HG02571 (cell line): ENCODE measurements at regions not wholly inside any gene's neighbourhood (a gene's known extent, or its start where the extent isn't known, plus 50 kb on each side); places are given as distances from the start of the nearest gene placed in this dataset.
"Not testable (repeated sequence)": the region's sequence is repeated elsewhere in the genome, so short reads cannot be mapped to it uniquely, and the experiment has no call there.

Source experiments
- ATAC-seq: cut with Tn5 transposase; IDR thresholded peaks from one replicate; pipeline ENCODE4 v1.9.1; 2021; ENCODE audit warnings: mild to moderate bottlenecking, moderate library complexity; ENCODE audit not compliant: unreplicated experiment

DNA sequence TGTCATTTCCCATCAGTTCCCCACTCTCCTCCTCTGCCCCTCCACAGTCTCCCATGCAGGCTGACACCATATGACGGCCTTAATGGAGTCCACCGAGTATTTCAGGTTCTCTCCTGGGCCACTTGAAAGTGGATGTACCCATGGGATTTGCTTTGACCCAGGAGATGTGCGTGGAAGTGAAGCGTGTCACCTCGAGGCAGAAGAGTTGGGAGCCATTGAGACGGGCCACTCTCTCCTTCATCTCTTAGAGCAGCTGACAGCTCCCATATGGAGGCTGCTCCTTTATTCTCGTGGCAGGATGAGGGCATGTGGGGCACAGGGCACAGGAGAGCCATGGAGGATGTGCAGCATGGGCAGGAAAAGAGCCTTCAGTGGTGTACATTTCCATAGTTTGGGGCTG lies 144.7 kb upstream of the CRYM start:
- not testable (repeated sequence) for ATAC-seq

DNA sequence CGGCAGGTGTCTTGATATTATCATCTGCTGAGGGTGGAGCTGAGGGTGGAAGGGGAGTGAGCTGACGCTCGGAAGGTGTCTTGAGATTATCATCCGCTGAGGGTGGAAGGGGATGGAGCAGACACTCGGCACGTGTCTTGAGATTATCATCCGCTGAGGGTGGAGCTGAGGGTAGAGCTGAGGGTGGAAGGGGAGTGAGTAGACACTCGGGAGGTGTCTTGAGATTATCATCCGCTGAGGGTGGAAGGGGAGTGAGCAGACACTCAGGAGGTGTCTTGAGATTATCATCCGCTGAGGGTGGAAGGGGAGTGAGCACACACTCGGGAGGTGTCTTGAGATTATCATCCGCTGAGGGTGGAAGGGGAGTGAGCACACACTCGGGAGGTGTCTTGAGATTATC lies 126.6 kb upstream of the CRYM start:
- ATAC-seq: not testable (repeated sequence)

DNA sequence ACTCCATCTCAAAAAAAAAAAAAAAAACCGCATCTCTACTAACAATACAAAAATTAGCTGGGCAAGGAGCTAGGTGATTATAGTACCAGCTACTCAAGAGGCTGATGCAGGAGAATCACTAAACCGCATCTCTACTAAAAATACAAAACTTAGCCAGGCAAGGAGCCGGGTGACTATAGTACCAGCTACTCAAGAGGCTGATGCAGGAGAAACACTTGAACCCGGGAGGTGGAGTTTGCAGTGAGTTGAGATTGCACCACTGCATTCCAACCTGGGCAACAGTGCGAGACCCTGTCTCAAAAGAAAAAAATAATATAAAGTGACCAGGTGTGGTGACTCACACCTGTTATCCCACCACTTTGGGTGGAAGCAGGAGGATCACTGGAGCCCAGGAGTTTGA lies 119.8 kb upstream of the CRYM start:
- not testable (repeated sequence) for ATAC-seq

DNA sequence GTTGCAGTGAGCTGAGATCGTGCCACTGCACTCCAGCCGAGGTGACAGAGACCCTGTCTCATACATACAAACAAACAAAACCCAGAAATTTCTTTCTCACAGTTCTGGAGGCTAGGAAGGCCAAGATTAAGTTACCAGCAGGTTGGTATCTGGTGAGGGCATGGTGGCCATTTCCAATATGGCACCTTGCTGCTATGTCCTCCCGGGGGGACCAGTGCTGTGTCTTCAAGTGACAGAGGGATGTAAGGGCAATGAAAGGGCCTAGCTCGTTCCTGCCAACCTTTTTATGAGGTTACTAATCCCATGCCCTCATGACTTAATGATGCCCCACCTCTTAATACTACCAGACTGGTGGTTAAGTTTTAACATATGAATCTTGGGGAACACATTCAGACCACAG lies 118.5 kb upstream of the CRYM start:
- not testable (repeated sequence) for ATAC-seq

DNA sequence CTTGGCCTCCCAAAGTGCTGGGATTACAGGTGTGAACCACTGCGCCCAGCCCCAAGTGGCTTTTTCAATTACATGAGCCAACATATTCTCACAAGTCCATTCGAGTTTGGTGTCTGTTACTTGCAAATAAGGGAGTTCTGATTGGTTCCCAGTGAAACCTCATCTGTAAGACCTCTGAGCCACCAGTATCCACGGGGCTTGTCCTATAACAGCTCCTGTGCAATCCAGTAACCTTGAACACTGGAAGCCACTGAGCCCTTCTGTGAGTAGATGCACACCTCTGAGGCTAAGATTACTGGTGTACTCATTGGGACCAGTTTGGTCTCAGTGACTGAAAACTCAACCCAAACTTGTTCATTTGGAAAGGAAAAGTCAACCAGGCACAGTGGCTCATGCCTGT lies 112.5 kb upstream of the CRYM start:
- not testable (repeated sequence) for ATAC-seq

DNA sequence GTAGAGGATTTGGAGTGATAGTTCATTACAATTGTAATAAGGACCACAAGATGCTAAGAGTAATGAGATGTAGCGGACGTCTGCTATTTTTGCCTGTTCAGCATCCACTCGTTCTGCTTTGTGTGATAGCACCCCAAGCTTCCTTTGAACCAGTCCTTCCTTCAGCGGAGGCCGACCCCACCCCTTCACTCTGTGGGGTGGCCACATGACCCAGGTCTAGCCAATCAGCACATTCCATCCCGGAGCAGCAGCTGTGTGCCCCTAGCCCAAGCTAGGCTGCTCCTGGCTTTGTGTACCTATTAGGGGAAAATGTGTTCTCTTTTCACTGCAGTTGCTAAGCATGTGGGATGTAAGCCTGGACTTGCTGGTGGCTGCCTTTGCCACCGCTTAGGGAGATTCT lies 111.8 kb upstream of the CRYM start:
- ATAC-seq: not testable (repeated sequence)

DNA sequence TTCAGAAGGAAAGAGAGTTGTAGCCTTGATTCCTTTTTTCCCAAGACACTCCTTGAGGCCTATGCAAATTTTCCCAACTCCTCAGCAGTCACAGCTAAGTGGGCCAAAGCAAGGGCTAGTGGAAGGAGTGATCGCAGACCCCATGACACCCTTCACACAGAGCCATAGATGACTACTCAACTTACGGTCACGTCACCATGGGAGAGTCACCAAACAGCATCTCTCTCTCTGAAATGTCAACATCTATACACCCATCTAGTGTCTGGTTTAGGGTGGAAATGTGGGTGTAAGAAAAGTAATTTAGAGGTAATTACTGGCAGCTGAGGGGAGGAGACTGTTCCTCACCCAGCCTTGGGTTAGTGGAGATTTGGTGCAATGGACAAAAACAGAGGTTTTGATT lies 109.7 kb upstream of the CRYM start:
- not testable (repeated sequence) for ATAC-seq

DNA sequence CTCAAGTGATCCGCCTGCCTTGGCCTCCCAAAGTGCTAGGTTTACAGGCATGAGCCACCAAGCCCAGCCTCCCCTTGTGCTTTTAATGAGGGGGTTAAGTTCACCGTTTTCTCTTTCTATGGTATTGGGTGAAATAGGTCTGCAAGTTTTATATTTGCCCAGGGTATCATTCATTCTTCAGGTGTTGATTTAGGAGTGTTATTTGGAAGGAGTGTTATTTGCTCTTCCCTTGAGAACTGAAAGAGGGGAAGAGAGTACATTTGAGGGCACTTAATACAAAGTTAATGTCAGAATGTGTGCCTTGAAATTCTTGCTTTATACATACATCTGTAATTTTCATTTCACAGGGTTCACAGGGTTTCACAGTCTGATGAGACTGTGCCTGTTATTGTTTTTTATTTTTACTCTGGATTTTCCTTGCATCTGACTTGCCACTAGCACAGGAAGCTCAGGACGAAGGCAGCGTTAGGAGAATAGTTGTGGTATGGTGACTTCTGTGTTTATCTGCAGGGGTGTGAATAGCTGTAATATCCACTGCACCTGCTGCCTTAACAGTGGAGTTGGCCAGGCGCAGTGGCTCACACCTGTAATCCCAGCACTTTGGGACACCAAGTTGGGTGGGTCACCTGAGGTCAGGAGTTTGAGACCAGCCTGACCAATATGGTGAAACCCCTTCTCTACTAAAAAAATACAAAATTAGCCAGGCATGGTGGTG lies 108.3 kb upstream of the CRYM start:
- ATAC-seq: not testable (repeated sequence)

DNA sequence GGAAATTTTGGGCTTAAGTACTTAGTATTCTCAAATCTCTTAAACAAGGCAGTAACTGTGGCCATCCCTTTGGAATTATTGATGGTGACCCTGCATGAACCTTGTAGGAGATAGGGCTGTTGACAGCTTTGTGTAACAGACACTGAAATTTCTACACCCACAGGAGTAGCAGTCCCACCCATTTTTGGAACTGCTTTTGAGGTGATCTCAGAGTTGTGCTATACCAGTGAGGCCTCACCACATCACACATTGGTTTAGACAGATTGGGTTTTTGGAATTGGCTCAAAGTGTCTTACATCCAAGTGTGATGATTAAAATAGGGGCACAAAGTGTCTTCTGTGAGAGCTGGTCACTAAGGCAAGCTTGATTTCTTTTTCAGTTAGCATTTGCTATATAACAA lies 105.6 kb upstream of the CRYM start:
- ATAC-seq: not testable (repeated sequence)

DNA sequence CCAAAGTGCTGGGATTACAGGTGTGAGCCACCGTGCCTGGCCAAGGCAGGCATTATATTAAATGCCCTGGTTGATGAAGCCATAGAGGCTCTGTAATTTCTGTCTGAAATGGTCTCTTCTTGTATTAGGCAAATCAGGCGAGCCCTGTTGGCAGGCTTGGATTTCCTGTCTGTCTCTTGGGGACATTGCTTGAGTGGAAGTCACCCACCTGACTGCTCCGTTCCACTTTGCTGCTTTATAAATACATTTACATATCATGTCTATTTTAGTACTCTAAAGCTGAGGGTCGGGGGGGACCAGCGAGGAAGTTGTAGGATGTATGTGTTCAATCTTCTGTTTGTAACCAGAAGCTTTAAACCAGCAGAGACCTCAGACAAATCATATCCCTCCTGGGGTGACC lies 101.6 kb upstream of the CRYM start:
- ATAC-seq: not testable (repeated sequence)

DNA sequence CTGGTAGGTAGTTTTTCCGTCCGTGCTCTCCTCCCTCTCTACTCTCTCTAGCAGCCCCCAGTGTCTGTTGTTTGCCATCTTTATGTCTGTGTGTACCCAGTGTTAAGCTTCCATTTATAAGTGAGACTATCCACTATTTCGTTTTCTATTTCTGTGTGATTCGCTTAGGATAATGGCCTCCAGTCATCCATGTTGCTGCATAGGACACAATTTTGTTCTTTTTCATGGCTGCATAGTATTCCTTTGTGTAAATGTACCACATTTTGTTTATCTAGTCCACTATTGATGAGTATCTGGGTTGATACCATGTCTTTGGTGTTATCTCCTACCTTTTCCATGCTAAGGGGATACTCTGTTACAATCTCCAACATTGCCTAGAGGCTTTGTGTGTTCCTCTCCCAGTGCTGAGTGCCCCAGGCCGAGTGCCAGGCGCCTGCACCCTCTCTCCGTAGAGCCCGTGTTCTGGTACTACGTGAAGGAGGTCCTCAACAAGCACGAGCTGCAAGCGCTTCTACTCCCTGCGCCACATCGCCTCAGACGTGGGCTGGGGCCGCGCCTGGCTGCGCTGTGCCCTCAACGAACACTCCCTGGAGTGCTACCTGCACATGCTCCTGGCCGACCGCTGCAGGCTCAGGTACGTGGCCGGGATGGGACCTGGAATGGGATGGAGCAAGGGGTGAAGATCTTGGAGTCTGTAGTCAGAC lies 98.3 kb upstream of the CRYM start:
- not testable (repeated sequence) for ATAC-seq

DNA sequence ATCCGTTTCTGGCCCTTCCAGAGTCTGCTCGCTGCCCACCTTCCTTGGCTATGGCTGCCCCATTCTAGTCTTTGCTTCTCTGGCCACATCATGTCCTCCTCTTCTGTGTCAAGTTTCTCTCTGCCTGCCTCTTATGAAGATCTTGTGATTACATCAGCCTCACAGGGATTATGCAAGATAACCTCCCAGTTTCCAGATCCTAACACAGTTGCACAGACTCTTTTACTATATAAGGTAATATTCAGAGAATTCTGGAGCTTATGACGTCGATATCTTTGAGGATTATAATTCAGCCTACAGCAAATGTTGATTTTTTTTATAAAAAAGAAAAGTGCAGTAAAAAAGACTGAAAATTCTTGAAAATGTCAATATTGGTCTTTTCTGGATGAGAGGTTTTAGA lies 97.2 kb upstream of the CRYM start:
- not testable (repeated sequence) for ATAC-seq

DNA sequence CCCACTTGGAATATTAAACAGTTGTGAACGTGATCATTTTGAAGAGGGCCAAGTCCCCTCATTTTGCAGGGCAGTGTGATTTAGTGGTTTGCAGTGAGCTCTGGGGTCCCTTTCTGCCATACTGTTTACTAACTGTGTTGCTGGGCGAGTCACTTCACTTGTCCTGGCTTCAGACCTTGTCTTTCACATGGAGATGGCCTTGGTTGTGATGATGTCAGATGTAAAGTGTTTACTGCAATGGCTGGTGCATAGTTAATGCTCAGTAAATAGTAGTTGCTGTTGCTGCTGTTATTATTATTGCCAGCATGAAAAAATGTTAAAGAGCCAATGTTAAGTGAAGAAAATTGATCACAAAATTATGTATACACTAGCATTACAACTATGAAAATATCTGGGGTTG lies 95.4 kb upstream of the CRYM start:
- not testable (repeated sequence) for ATAC-seq

DNA sequence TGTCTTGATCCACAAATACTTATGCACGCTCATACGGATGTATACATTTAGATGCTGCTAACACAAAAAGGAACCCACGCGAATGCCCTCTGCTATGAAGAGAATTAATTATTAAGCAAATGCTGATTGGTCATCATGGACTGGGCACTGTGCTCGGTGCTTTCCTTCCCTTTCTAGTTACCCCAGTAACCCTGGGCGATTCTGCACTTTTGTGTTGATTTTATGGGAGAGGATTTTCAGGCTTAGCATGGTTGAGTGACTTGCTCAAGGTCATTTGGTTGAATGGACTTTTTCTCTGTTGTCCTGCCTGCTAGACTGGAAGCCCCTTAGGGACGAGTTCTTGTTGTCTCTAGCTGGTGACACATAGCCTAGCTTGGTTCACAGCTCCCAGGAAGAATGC lies 94.8 kb upstream of the CRYM start:
- not testable (repeated sequence) for ATAC-seq

DNA sequence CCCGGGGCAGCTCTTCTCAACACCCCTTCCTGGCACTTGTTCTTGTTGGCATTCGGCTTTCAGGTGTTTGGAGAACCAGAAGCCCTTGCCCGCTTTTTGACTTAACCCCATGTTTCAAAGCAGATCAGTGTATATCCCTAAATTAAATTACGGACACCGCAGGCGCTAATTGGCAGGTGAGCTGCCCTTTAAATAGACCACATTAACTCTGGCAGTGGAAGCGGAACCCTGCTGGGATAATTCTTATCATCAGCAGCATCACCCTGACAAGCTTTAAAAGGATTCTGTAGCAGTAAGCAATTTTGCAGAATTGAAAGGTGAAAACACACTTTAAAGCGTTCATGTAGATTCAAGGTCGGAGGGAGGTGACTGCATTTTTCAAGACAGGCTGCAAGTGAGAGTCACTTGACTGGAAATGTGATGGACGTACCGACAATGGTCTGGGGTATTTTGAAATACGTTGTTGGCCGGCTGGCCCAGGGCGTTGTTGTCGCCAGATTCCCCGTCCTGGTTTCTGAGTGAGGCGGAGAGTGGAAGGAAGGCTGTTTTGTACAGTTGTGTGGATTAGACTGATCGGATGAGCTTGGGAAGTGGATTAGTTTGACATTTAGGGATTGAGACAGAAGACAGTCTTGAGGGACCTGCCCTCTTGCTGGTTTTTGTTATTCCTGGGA lies 94.2 kb upstream of the CRYM start:
- ATAC-seq: not testable (repeated sequence)

DNA sequence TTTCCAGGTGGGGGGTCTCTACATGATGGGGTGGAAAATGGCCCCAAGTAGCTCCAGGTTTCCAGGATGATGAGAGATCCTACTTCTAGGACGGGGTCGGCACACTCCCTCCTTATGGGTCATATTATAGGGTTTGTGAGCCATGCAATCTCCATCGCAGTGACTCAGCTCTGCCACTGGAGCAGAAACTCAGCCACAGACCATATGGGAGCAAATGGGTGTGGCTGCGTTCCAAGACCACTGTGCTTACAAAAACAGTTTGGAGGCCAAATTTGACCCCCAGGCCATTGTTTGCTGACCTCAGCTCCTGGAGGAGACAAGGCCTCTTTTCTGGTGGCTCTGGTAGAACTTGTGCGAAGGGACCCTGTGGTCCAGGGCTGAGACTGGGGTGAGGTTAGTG lies 92.7 kb upstream of the CRYM start:
- ATAC-seq: not testable (repeated sequence)

DNA sequence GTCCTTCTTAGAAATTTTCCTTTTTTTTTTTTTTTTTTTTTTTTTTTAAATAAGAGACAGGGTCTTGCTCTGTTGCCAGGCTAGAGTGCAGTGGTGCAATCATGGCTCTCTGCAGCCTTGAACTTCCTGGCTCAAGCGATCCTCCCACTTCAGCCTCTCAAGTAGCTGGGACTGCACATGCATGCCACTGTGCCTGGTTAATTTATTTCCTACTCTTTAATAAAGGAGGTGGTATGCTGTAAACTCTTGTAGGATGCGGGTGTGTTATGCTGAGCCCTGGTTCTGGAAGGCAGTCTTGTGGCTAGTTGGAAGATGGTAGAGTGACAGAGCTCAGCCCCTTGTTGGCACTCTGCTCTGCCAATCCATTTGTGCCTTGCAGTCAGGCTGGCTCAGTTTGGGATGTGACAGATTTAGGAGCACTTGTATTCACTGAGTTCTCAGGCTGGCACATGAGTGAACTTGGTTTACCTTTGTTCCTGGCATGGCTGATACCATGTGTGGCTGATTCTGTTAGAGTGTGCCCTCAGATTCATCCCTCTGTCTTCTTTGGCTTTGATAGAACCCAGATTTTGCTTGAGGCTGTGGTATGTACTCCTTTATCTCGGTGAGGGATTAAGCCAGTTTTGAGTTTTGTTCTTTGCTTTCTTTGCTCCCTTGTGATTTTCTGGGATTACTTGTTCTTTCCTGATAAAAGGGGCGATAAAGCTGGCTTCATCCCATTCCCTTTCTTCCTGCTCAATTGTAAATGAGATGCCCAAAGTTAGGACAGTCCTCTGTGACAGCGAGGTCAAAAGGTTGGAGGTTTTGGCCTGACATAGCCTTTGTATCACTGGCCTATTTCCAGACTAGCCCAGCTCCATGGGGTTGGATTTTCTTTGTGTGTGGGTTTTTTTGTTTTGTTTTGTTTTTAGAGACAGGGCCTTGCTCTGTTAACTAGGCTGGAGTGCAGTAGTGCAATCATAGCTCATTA lies 91.2 kb upstream of the CRYM start:
- not testable (repeated sequence) for ATAC-seq

DNA sequence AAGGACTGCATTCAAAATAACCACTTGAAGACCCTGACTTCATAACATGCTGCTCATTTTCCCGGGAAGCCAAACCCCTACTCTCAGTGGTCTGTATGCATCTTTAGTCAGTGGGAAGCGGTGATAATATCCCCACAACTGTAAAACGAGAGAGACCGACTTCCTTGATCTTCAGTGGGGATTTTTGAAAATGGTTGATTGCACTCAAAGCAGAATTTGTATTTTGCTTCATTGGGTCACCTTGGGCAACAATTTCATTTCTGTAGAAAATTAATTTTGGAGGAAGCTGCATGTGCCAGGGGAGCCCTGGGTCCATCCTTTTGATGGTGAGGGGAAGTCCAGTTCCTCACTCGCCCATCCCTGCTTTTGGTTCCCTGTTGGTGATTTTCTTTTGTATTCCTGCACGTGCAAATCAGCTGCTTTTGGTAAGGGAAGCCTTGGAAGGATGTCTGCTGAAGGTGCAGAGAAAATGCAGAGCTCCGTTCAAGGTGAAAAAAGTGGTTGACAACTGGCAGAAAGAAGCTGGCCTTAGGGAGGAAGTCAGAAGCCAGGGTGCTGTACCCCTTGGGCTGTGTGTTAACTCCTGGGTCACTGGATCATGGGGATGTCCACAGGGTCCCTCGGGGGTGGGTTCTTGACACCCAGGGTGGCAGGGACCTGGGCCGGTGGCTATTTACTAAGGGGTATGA lies 89.8 kb upstream of the CRYM start:
- not testable (repeated sequence) for ATAC-seq

DNA sequence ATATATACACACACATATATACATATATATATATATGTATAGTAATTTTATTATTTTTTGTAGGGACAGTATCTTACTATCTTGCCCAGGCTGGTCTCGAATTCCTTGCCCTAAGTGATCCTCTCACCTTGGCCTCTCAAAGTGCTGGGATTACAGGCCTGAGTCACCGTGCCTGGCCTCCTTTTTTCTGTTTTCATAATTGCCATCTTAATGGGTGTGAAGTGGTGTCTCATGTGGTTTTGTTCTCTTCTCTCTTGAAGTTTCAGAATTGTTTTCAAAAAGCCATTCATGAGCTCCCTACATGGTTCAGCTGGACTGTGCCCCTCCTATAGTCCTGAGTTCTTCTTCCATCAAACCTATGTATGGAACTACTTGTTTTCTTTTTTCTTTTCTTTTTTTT lies 88.9 kb upstream of the CRYM start:
- not testable (repeated sequence) for ATAC-seq

DNA sequence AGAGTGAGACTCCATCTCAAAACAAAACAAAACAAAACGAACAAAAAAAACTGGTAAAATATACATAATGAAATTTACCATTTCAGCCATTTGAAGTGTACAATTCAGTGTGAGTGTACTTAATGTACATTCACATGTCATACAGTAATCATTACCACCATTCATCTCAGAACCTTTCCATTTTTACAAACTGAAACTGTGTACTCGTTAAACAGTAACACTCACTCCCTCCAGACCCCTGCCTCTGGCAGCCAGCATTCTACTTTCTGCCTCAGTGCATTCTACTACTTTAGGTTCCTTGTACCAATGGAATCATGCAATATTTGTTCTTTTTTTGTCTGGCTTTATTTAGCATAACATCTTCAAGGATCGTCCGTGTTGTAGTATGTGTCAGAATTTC lies 87.5 kb upstream of the CRYM start:
- not testable (repeated sequence) for ATAC-seq
